ENCODE measurements at regions not wholly inside any gene's neighbourhood (a gene's known extent, or its start where the extent isn't known, plus 50 kb on each side); places are given as distances from the start of the nearest gene placed in this dataset.

DNA sequence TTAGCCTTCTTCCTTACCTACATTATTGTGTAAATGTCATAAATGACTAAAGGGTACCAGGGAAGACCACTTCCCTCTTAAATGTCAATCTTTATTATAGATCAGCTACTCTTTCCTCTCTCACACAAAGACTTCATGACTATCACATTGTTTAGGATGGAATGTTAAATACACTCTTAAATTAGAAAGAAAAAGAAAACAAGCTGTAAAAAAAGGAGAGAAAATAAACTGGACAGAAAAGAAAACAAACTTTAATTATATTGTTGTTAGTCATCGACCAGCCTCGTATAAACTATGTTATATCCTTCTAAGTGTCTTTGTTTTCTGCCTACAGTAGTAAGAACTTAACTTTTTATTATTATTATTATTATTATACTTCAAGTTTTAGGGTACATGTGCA, 666.4 kb upstream of the NR3C2 start (continued):
- TF ChIP-seq, protein P1, sequence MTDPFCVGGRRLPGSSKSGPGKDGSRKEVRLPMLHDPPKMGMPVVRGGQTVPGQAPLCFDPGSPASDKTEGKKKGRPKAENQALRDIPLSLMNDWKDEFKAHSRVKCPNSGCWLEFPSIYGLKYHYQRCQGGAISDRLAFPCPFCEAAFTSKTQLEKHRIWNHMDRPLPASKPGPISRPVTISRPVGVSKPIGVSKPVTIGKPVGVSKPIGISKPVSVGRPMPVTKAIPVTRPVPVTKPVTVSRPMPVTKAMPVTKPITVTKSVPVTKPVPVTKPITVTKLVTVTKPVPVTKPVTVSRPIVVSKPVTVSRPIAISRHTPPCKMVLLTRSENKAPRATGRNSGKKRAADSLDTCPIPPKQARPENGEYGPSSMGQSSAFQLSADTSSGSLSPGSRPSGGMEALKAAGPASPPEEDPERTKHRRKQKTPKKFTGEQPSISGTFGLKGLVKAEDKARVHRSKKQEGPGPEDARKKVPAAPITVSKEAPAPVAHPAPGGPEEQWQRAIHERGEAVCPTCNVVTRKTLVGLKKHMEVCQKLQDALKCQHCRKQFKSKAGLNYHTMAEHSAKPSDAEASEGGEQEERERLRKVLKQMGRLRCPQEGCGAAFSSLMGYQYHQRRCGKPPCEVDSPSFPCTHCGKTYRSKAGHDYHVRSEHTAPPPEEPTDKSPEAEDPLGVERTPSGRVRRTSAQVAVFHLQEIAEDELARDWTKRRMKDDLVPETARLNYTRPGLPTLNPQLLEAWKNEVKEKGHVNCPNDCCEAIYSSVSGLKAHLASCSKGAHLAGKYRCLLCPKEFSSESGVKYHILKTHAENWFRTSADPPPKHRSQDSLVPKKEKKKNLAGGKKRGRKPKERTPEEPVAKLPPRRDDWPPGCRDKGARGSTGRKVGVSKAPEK (CRISPR knock-in tag; IDR thresholded peaks at IDR 0.05; ENCODE audit: borderline replicate concordance), result no peak
- TF ChIP-seq, protein P2, sequence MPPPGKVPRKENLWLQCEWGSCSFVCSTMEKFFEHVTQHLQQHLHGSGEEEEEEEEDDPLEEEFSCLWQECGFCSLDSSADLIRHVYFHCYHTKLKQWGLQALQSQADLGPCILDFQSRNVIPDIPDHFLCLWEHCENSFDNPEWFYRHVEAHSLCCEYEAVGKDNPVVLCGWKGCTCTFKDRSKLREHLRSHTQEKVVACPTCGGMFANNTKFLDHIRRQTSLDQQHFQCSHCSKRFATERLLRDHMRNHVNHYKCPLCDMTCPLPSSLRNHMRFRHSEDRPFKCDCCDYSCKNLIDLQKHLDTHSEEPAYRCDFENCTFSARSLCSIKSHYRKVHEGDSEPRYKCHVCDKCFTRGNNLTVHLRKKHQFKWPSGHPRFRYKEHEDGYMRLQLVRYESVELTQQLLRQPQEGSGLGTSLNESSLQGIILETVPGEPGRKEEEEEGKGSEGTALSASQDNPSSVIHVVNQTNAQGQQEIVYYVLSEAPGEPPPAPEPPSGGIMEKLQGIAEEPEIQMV (CRISPR knock-in tag; IDR thresholded peaks at IDR 0.05; ENCODE audit: low read depth), result no peak
- TF ChIP-seq, protein P3, sequence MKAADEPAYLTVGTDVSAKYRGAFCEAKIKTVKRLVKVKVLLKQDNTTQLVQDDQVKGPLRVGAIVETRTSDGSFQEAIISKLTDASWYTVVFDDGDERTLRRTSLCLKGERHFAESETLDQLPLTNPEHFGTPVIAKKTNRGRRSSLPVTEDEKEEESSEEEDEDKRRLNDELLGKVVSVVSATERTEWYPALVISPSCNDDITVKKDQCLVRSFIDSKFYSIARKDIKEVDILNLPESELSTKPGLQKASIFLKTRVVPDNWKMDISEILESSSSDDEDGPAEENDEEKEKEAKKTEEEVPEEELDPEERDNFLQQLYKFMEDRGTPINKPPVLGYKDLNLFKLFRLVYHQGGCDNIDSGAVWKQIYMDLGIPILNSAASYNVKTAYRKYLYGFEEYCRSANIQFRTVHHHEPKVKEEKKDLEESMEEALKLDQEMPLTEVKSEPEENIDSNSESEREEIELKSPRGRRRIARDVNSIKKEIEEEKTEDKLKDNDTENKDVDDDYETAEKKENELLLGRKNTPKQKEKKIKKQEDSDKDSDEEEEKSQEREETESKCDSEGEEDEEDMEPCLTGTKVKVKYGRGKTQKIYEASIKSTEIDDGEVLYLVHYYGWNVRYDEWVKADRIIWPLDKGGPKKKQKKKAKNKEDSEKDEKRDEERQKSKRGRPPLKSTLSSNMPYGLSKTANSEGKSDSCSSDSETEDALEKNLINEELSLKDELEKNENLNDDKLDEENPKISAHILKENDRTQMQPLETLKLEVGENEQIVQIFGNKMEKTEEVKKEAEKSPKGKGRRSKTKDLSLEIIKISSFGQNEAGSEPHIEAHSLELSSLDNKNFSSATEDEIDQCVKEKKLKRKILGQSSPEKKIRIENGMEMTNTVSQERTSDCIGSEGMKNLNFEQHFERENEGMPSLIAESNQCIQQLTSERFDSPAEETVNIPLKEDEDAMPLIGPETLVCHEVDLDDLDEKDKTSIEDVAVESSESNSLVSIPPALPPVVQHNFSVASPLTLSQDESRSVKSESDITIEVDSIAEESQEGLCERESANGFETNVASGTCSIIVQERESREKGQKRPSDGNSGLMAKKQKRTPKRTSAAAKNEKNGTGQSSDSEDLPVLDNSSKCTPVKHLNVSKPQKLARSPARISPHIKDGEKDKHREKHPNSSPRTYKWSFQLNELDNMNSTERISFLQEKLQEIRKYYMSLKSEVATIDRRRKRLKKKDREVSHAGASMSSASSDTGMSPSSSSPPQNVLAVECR (CRISPR knock-in tag; IDR thresholded peaks at IDR 0.05; ENCODE audit: borderline replicate concordance), result no peak
- TF ChIP-seq REXO4 (CRISPR knock-in tag; IDR thresholded peaks at IDR 0.05; ENCODE audit: borderline replicate concordance) (no peak), ZNF44 (CRISPR knock-in tag; IDR thresholded peaks at IDR 0.05) (no peak), PPARG (CRISPR knock-in tag; conservative IDR thresholded peaks at IDR 0.05) (no peak), EP300 (IDR thresholded peaks at IDR 0.05; ENCODE audit: low read depth in 2 of 2, low read length in 2 of 2) (no peak), EP300 (CRISPR knock-in tag; IDR thresholded peaks at IDR 0.05; ENCODE audit: borderline replicate concordance) (no peak), FOXA3 (CRISPR knock-in tag; IDR thresholded peaks at IDR 0.05) (no peak), ZNF446 (CRISPR knock-in tag; IDR thresholded peaks at IDR 0.05) (no peak)
- TF ChIP-seq, protein P4, sequence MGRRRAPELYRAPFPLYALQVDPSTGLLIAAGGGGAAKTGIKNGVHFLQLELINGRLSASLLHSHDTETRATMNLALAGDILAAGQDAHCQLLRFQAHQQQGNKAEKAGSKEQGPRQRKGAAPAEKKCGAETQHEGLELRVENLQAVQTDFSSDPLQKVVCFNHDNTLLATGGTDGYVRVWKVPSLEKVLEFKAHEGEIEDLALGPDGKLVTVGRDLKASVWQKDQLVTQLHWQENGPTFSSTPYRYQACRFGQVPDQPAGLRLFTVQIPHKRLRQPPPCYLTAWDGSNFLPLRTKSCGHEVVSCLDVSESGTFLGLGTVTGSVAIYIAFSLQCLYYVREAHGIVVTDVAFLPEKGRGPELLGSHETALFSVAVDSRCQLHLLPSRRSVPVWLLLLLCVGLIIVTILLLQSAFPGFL (CRISPR knock-in tag; IDR thresholded peaks at IDR 0.05), result no peak

Measured in HepG2 (cell line).